GM12892 (cell line): ENCODE measurements at regions not wholly inside any gene's neighbourhood (a gene's known extent, or its start where the extent isn't known, plus 50 kb on each side); places are given as distances from the start of the nearest gene placed in this dataset.
"Not testable (repeated sequence)": the region's sequence is repeated elsewhere in the genome, so short reads cannot be mapped to it uniquely, and the experiment has no call there.

Source experiments
- DNase-seq: peaks from one replicate; pipeline ENCODE4 v3.0.0; 2011; ENCODE audit not compliant: insufficient read length
- FAIRE-seq: peaks from 2 replicates; lab custom pipeline; 2011; peaks lifted over from hg19 to GRCh38; lab: Jason Lieb, UNC
- POLR2A ChIP-seq: IDR thresholded peaks from 2 replicates; pipeline ENCODE4 v1.6.1; 2011; ENCODE audit warnings: low read depth, low read length, control low read depth
- POLR2AphosphoS5 ChIP-seq: IDR thresholded peaks from 2 replicates; pipeline ENCODE4 v1.6.1; 2011; ENCODE audit warnings: low read depth, low read length, control low read depth
- TAF1 ChIP-seq: IDR thresholded peaks from 2 replicates; pipeline ENCODE4 v1.6.1; 2011; ENCODE audit warnings: low read depth, mild to moderate bottlenecking, control low read depth, low read length, borderline replicate concordance

GRCh38 chr1:58948671-58949070 lies 164.8 kb upstream of the JUN start:
- DNase-seq (no peak), FAIRE-seq (no peak)
- no peak for TF ChIP-seq POLR2A
- TF ChIP-seq POLR2AphosphoS5 = no peak
- no peak for TF ChIP-seq TAF1

- no peak for DNase-seq
- FAIRE-seq = no peak
- no peak for TF ChIP-seq TAF1
- TF ChIP-seq POLR2AphosphoS5 = no peak
- TF ChIP-seq POLR2A = no peak
Measured at GRCh38 chr1:58949551-58950220, 165.8 kb upstream of the JUN start.

GRCh38 chr1:58950897-58951296 lies 167.1 kb upstream of the JUN start:
- TF ChIP-seq POLR2A = no peak
- TF ChIP-seq POLR2AphosphoS5 = no peak
- no peak for TF ChIP-seq TAF1
- FAIRE-seq (no peak), DNase-seq (no peak)

GRCh38 chr1:58953951-58954350 lies 170.1 kb upstream of the JUN start:
- not testable (repeated sequence) for FAIRE-seq, DNase-seq

- DNase-seq, FAIRE-seq: not testable (repeated sequence)
Measured at GRCh38 chr1:58963287-58963686, 179.4 kb upstream of the JUN start.

GRCh38 chr1:58964428-58964827 lies 180.6 kb upstream of the JUN start:
- no peak for TF ChIP-seq POLR2AphosphoS5
- TF ChIP-seq POLR2A = no peak
- TF ChIP-seq TAF1 = no peak
- DNase-seq = no peak
- no peak for FAIRE-seq

- TF ChIP-seq POLR2A = no peak
- no peak for TF ChIP-seq POLR2AphosphoS5
- no peak for TF ChIP-seq TAF1
- DNase-seq = no peak
- peak; percentile 67 for FAIRE-seq
Measured at GRCh38 chr1:58964880-58965279, 181.0 kb upstream of the JUN start.

- no peak for FAIRE-seq
- TF ChIP-seq TAF1 (no peak), POLR2A (no peak), POLR2AphosphoS5 (no peak)
- DNase-seq = no peak
Measured at GRCh38 chr1:58966103-58966916, 182.5 kb upstream of the JUN start.

GRCh38 chr1:58966917-58967740 lies 183.3 kb upstream of the JUN start:
- FAIRE-seq = no peak
- no peak for DNase-seq
- TF ChIP-seq POLR2AphosphoS5 (no peak), TAF1 (no peak), POLR2A (no peak)

GRCh38 chr1:58968360-58968952 lies 184.6 kb upstream of the JUN start:
- TF ChIP-seq POLR2AphosphoS5 (no peak), TAF1 (no peak), POLR2A (no peak; the same call in 1 of the 2 replicates)
- peak; percentile 97 for FAIRE-seq
- DNase-seq = no peak

- FAIRE-seq, DNase-seq: not testable (repeated sequence)
Measured at GRCh38 chr1:58969176-58969575, 185.3 kb upstream of the JUN start.

GRCh38 chr1:58971629-58972140 lies 187.8 kb upstream of the JUN start:
- FAIRE-seq = no peak
- TF ChIP-seq TAF1 = no peak
- no peak for TF ChIP-seq POLR2A
- no peak for TF ChIP-seq POLR2AphosphoS5
- no peak for DNase-seq
